ENCODE measurements at regions not wholly inside any gene's neighbourhood (a gene's known extent, or its start where the extent isn't known, plus 50 kb on each side); places are given as distances from the start of the nearest gene placed in this dataset.

- no peak for DNase-seq (ENCODE audit: low spot score)
Observed at GRCh38 chr5:133763744-133764143, 151.4 kb upstream of the FSTL4 start.

- no peak for DNase-seq (ENCODE audit: low spot score)
Observed at GRCh38 chr5:133761632-133762031, 149.3 kb upstream of the FSTL4 start.

DNA sequence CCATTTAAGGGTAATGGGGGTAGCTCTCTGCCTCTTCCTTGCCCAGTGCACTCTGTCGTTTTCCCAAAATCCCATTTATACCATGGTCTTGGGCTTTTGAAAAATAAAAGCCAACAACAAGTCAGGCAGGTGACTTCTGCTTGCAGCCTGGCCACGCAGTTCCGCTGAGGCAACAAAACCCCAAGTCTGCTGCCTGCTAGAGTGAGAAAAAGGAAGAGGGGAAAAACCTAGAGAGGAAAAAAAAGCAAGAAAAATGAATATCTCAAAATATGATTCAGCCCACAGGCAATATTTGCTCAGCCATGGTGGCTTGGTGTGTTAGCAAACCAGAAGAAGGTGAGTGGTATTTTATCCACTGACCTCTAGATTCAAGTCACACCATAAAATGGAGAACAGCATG lies 148.2 kb upstream of the FSTL4 start:
- DNase-seq (ENCODE audit: low spot score) = no peak

- DNase-seq (ENCODE audit: low spot score) = no peak
Observed at GRCh38 chr5:133758641-133759040, 146.3 kb upstream of the FSTL4 start.

- no peak for DNase-seq (ENCODE audit: low spot score)
Observed at GRCh38 chr5:133757396-133757945, 145.1 kb upstream of the FSTL4 start.

GRCh38 chr5:133756756-133757155 lies 144.4 kb upstream of the FSTL4 start:
- DNase-seq (ENCODE audit: low spot score) = no peak

- no peak for DNase-seq (ENCODE audit: low spot score)
Observed at GRCh38 chr5:133756036-133756435, 143.7 kb upstream of the FSTL4 start.

DNA sequence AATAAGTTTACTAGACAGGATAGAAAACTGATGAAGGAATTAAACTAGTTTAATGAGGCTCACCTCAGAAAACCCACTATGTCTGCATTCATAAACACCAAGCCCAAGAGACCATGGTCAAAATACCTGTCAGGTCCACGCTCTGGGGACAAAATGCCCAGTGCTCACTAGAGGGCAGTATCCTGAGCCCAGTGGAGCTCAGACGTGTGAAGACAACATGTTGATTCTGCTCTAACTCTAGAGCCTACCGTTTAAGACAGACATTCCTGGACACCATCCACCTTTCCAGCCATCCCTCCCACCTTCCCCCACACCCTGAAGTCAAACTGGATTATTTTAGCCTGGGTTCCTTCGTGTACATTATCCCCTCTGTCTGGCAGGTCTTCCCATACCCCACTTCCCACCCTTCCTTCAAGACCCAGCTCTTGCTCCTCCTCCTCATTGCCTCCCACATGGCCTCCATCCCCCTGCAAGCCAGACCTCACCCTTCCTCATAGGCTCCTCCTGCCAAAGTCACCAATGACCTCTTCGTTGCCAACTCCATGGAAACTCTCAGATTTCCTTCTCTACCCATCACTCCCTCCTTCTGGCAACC lies 142.3 kb upstream of the FSTL4 start:
- DNase-seq (ENCODE audit: low spot score) = peak; percentile 49

DNA sequence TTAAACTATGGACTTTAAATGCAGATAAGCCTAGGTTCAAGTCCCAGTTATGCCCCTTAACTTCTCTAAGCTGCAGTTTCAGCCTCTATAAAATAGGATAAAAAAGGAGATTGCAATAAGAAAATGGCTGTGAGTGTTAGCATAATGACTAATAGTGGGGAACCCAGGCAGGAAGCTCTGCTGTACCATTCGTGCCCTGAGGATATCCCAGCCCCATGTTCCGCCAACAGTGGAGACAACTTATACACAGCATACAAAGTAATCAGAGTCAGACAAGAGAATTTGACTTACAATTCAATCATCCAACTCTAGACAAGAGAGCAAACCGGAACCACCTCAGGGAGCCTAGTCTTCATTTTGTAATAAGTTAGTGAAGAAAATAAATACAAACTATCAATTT lies 141.5 kb upstream of the FSTL4 start:
- DNase-seq (ENCODE audit: low spot score) = no peak

DNA sequence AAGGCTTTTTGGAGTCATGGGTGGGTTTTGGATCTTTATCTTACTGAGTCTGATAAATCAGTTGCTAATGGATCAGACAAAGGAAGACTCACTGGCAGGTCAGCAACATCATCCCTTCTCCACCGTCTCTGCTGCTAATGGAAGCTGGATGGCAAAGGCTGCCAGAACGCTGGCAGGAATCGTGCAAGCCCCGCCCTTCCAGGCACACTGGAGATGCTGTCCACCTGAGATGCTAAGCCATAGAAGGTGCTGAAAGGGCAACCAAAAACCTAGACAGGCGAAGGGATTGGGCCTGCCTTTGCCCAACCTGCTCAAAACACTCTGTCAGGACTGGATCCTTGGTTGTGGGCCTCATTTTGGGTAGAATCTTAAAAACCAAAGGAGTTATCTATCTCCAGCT lies 139.5 kb upstream of the FSTL4 start:
- no peak for DNase-seq (ENCODE audit: low spot score)

- no peak for DNase-seq (ENCODE audit: low spot score)
Observed at GRCh38 chr5:133751421-133751820, 139.1 kb upstream of the FSTL4 start.

GRCh38 chr5:133750856-133751255 lies 138.5 kb upstream of the FSTL4 start:
- no peak for DNase-seq (ENCODE audit: low spot score)

DNA sequence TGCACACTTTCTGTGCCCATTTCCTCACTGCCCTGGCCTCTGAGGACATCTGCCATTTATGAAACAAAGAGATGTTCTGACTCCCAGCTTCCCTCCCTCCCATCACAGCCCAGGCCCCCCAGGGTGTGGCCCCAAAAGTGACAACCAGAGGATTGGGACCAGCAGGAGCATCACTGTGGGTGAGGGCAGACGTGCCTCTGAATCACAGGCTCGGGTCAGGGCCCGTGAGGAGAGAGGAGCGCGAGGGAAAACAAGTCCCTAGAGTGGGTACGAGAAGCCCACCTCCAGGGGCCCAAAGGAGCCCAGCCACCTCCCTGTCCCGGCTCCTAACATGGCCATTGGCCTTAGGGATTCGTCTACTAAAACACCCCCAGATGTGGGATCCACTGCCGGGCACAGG lies 138.0 kb upstream of the FSTL4 start:
- no peak for DNase-seq (ENCODE audit: low spot score)

DNA sequence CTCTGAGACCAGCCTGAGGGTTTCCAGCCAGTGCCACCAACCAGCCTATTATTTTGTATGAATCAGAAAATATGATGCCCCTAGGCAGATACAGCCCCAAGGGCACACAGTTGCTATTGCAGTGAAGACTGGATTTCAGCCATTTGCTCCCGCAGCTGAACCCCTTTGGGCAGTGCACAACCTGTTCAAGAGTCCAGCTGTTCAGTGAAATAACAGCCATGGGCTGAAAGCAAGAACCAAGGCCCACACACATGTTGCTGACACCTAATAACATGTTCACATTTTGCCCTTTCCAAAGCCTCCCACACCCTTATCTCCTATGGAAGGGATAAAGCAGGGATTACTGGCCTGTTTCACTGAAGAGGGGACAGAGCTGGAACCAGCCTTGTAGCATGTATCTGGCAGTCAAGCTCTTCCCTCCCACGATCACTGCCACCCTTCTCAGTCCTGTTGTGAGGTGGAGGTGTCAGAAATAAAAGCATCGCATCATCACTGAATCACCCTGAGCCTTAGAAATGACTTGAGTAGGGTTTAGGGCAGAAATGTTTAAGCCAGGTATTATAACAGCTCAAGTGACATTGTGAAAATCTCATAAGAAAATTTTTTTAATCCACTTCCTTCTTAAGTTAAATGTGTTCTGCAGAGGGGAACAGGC lies 137.1 kb upstream of the FSTL4 start:
- no peak for DNase-seq (ENCODE audit: low spot score)

DNA sequence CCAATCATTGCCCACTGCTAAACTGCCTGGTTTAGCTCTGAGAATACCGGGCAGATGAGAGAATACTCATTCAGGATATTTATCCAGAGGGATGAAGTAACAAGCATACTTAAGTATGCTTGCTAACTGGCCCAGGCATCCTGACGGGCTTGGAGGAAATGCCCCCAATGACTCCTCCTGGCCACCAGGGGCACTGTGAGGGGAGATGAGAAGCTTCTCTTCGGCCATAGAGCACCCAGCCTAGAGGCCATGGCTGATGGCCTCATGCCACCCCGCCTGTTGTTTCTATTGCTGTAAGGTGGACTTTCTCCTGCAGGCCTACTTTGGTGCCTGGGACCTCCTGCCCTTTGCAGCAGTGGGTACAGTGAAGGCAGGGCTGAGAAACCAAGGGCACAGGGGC lies 134.5 kb upstream of the FSTL4 start:
- no peak for DNase-seq (ENCODE audit: low spot score)

- no peak for DNase-seq (ENCODE audit: low spot score)
Observed at GRCh38 chr5:133744960-133745308, 132.6 kb upstream of the FSTL4 start.

DNA sequence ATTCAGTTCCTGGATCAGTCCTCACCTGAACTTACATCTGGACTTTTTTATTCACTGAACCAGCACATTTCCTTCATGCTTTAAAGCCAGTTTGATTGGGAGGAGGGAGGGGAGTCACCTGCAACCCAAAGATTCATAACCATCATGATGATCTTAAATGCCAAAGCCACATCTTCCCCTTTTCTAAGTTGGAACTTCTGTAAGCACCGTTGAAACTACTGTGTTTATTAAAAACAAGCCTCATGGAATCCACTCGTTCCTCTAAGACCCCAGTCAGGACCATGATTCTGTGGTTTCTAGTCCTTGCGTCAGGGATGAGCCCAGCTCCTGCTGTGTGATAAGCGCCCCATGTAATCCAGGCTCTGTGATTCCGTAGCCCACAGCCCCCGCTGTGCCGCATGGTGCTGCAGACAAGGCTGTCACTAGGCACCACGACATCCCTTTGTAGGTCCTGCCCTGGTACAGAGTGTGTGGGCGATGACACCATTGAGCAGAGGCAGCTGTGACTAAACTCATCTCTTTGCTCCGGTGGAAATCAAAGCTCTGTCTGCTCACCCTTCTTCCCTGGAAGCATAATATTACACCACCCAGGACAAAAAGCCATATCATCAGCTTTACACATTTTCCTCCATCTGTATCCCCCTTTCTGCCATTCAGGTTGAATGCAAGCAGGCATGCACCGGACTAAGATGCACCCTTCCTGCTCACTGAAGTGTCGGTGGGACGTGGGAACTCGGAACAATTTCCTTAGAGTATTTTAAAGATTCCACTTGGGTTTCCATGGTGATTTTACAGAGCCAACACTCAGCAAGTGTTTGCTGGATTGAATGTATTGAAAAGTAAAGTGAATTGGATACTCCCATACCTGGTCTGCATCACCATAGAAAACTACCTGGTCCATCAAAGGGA lies 132.0 kb upstream of the FSTL4 start:
- DNase-seq (ENCODE audit: low spot score) = no peak

DNA sequence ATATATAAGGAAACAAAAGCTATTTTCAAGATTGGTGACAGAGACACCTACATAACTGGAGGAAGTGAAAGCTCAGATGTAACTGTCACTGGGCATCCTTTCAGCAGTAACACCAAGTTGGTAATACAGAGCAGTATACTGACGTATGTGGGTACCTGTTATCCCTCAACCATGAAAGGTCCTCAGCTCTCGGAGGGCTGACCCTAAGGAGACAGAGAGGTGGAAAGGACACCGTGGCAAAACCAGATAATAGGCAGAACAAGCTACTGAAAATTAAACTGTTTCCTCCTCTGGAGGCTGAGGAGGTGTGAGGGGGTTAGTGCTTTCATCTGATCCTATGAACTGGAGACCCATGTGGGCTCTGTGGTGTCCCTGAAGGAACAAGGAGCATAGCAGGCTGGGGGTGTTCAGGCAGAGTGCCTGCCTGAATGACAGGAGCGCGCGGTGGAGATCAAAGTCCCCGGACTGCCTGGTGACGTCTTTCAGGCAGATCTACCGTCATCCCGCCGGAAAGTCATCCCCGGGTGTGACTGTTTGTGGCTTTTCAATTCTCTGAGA lies 130.2 kb upstream of the FSTL4 start:
- DNase-seq (ENCODE audit: low spot score) = no peak

- no peak for DNase-seq (ENCODE audit: low spot score)
Observed at GRCh38 chr5:133741818-133742355, 129.5 kb upstream of the FSTL4 start.

GRCh38 chr5:133741396-133741795 lies 129.1 kb upstream of the FSTL4 start:
- no peak for DNase-seq (ENCODE audit: low spot score)

DNA sequence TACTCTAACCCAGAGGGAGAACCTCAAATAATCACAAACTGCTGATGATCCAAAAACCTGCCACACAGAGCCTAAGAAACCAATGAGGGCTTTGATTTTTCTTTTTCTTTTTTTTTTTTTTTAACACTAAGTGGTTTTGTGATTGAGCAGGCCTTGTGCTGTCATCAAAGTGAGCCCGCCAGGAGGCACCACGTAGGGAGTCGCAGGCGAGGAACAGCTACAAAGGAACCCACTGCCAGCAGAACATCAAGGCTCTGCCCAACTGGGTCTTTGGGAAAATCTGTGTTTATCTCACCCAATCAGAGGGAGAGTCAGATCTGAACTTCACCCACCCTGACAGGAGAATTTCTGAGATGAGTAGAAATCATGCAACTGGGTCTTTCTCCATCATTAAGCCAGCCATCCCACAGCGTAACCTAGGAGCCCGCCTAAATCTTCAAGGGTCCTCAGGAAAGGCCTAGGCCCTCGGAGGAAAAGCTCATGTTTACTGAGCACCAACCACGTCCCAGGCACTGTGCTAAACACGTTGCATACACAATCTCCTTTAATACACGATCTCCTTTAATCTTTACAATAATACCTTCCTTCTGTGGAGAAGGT lies 126.9 kb upstream of the FSTL4 start:
- DNase-seq (ENCODE audit: low spot score) = no peak

- no peak for DNase-seq (ENCODE audit: low spot score)
Observed at GRCh38 chr5:133738271-133738670, 125.9 kb upstream of the FSTL4 start.
